Erythroblast (primary cell): ENCODE measurements at regions not wholly inside any gene's neighbourhood (a gene's known extent, or its start where the extent isn't known, plus 50 kb on each side); places are given as distances from the start of the nearest gene placed in this dataset.

Experiments
- GATA1 ChIP-seq: IDR thresholded peaks from 2 replicates; pipeline ENCODE4 v1.6.1; 2011; ENCODE audit warnings: low read depth, mild to moderate bottlenecking, control low read depth, low read length, moderate library complexity
- POLR2A ChIP-seq: IDR thresholded peaks from 2 replicates; pipeline ENCODE4 v1.6.1; 2011; ENCODE audit warnings: mild to moderate bottlenecking, low read length

DNA sequence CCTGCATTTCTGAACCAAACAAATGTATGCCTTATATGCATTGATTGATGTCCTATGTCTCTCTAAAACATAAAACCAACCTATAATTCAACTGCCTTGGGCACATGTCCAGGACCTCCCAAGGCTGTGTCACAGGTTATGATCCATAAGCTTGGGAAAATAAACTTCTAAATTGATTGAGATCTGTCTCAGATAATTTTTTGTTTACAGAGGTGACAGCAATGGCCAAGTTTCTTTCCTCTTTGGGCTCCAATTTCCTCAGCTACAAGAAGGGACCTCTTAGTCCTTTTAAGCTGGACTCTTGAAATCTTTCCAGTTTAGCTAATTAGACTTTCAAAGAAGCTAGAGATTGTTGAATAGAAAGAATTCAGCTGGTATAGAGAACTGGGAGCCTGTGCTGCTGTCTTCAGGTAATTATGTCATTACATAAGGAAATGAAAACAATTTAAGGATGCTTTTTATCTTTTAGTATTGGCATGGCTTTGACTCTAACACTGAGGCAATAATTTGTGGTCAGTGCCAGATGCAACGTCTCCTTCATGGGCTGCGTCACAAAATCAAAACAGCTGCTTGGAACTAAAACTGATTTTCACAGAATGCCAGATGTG is 412.1 kb upstream of the TRIB2 start:
- TF ChIP-seq POLR2A (no peak), GATA1 (no peak)
